ENCODE measurements at regions not wholly inside any gene's neighbourhood (a gene's known extent, or its start where the extent isn't known, plus 50 kb on each side); places are given as distances from the start of the nearest gene placed in this dataset.
A peak's percentile ranks its signal among the peaks of the same experiment; 100 is the strongest.
"Not testable (repeated sequence)": the region's sequence is repeated elsewhere in the genome, so short reads cannot be mapped to it uniquely, and the experiment has no call there.

- DNase-seq = no peak
These were observed 85.7 kb downstream of the BTG1 start for GRCh38 chr12:92059960-92060359.

- no peak for DNase-seq
These were observed 87.0 kb downstream of the BTG1 start for GRCh38 chr12:92058664-92059063.

GRCh38 chr12:92056756-92057155 is 88.9 kb downstream of the BTG1 start:
- DNase-seq = not testable (repeated sequence)

- DNase-seq = no peak
These were observed 89.4 kb downstream of the BTG1 start for GRCh38 chr12:92056290-92056689.

- peak; percentile 70 for DNase-seq
These were observed 89.8 kb downstream of the BTG1 start for GRCh38 chr12:92055877-92056276.

- no peak for DNase-seq
These were observed 94.2 kb downstream of the BTG1 start for GRCh38 chr12:92051441-92051840.

- no peak for DNase-seq
These were observed 96.2 kb downstream of the BTG1 start for GRCh38 chr12:92049403-92049802.

- peak; percentile 42 for DNase-seq
These were observed 98.2 kb downstream of the BTG1 start for GRCh38 chr12:92047393-92047826.

- DNase-seq = no peak
These were observed 98.9 kb downstream of the BTG1 start for GRCh38 chr12:92046557-92047392.

GRCh38 chr12:92045852-92046251 is 99.8 kb downstream of the BTG1 start:
- no peak for DNase-seq

GRCh38 chr12:92044435-92044834 is 101.2 kb downstream of the BTG1 start:
- DNase-seq = no peak

- DNase-seq = no peak
These were observed 102.7 kb downstream of the BTG1 start for GRCh38 chr12:92042791-92043531.

- DNase-seq = no peak
These were observed 103.9 kb downstream of the BTG1 start for GRCh38 chr12:92041742-92042141.

- DNase-seq = no peak
These were observed 106.6 kb downstream of the BTG1 start for GRCh38 chr12:92039046-92039445.

- DNase-seq = no peak
These were observed 107.2 kb downstream of the BTG1 start for GRCh38 chr12:92038476-92038875.

- DNase-seq = no peak
These were observed 108.7 kb downstream of the BTG1 start for GRCh38 chr12:92036771-92037453.

GRCh38 chr12:92036061-92036620 is 109.5 kb downstream of the BTG1 start:
- DNase-seq = no peak

- DNase-seq = no peak
These were observed 110.2 kb downstream of the BTG1 start for GRCh38 chr12:92035477-92035876.

- no peak for DNase-seq
These were observed 110.7 kb downstream of the BTG1 start for GRCh38 chr12:92034858-92035401.

GRCh38 chr12:92034083-92034482 is 111.6 kb downstream of the BTG1 start:
- DNase-seq = no peak

- no peak for DNase-seq
These were observed 112.7 kb downstream of the BTG1 start for GRCh38 chr12:92032965-92033364.

GRCh38 chr12:92032101-92032500 is 113.5 kb downstream of the BTG1 start:
- no peak for DNase-seq

GRCh38 chr12:92030618-92031017 is 115.0 kb downstream of the BTG1 start:
- DNase-seq = peak; percentile 25

All from stimulated activated CD4-positive, alpha-beta T cell treated with anti-CD3 and anti-CD28 coated beads, Interleukin-1b, Interleukin-23, amount 100 ng/mL, for 48 hours (primary cell).